HepG2 (cell line): ENCODE measurements at regions not wholly inside any gene's neighbourhood (a gene's known extent, or its start where the extent isn't known, plus 50 kb on each side); places are given as distances from the start of the nearest gene placed in this dataset.

Source experiments
- CHD2 ChIP-seq: IDR thresholded peaks from 2 replicates; pipeline ENCODE4 v1.6.1; 2011; ENCODE audit warnings: low read depth, low read length, improper control_type of control experiment
- EP300 ChIP-seq, 3 experiments: sonication (generic) in 1 of 3; formaldehyde crosslinking in 1 of 3; IDR thresholded peaks; 2 replicates each; pipeline versions ENCODE4 v1.5.1 to v1.6.1; 2011 to 2020; ENCODE audit warnings: low read depth in 2 of 3, low read length in 2 of 3, borderline replicate concordance in 1 of 3, improper control_type of control experiment in 1 of 3, mild to moderate bottlenecking in 1 of 3, missing genetic modification reagents in 1 of 3, moderate library complexity in 1 of 3
- GLI4 ChIP-seq: sonication (generic); formaldehyde crosslinking; IDR thresholded peaks from 2 replicates; pipeline ENCODE4 v1.5.1; 2020; ENCODE audit warnings: missing genetic modification reagents, mild to moderate bottlenecking, moderate library complexity, borderline replicate concordance
- HNF4G ChIP-seq, 2 experiments: sonication (generic) in 1 of 2; formaldehyde crosslinking in 1 of 2; IDR thresholded peaks; 2 replicates each; pipeline versions ENCODE4 v1.4.0 to v1.6.1; 2011 to 2020; ENCODE audit warnings: borderline replicate concordance in 2 of 2, low read depth in 2 of 2, mild to moderate bottlenecking in 2 of 2, low read length in 1 of 2, missing genetic modification reagents in 1 of 2, moderate library complexity in 1 of 2
- POLR2AphosphoS5 ChIP-seq: IDR thresholded peaks from 2 replicates; pipeline ENCODE4 v1.6.1; 2012; ENCODE audit warnings: low read depth, low read length
- SNRNP70 ChIP-seq: fragments of 200-400 bp; formaldehyde crosslinking; IDR thresholded peaks from 2 replicates; pipeline ENCODE4 v1.6.1; 2017; ENCODE audit warnings: mild to moderate bottlenecking, low read depth, low read length, moderate library complexity
- ZNF24 ChIP-seq: fragments of 450-650 bp; IDR thresholded peaks from 2 replicates; pipeline ENCODE4 v1.6.1; 2017; ENCODE audit warnings: antibody characterized with exemption, mild to moderate bottlenecking
- ZNF652 ChIP-seq: IDR thresholded peaks from 2 replicates; pipeline ENCODE4 v1.6.1; 2016; ENCODE audit warnings: low read depth, borderline replicate concordance
- ZNF782 ChIP-seq: sonication (generic); formaldehyde crosslinking; IDR thresholded peaks from 2 replicates; pipeline ENCODE4 v1.4.0; 2020; ENCODE audit warnings: missing genetic modification reagents, mild to moderate bottlenecking, borderline replicate concordance
- TF ChIP-seq, protein P1 (sequence below): sonication (generic); formaldehyde crosslinking; IDR thresholded peaks from 2 replicates; pipeline ENCODE4 v1.5.0; 2020; ENCODE audit warnings: mild to moderate bottlenecking, missing genetic modification reagents, moderate library complexity
- TF ChIP-seq, protein P2 (sequence below): sonication (generic); formaldehyde crosslinking; IDR thresholded peaks from 2 replicates; pipeline ENCODE4 v1.5.1; 2020; ENCODE audit warnings: missing genetic modification reagents, mild to moderate bottlenecking, borderline replicate concordance
- TF ChIP-seq, protein P3 (sequence below): sonication (generic); formaldehyde crosslinking; IDR thresholded peaks from 2 replicates; pipeline ENCODE4 v1.4.0; 2020; ENCODE audit warnings: missing genetic modification reagents

DNA sequence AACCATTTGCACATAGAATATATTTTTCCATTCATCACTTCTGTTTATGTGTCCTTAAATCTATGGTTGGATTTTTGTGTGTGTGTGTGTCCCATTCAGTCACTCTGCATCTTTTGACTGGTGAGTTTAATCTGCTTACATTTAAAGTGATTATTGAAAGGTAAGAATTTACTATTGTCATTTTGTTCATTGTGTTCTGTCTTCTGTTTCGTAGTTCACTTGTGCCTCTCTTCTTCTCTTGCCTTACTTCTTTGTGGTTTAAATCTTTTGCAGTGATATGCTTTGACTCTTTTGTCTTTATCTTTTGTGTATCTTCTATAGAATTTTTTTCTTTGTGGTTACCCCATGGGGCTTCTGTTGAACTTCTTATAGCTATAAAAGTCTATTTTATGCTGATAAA, 166.3 kb upstream of the UBE3A start:
- no peak for TF ChIP-seq EP300 (IDR thresholded peaks at IDR 0.05; ENCODE audit: low read depth in 2 of 2, low read length in 2 of 2)
- TF ChIP-seq EP300 (CRISPR knock-in tag; IDR thresholded peaks at IDR 0.05; ENCODE audit: borderline replicate concordance): no peak
- no peak for TF ChIP-seq SNRNP70
- TF ChIP-seq POLR2AphosphoS5: no peak
- TF ChIP-seq, protein P1, sequence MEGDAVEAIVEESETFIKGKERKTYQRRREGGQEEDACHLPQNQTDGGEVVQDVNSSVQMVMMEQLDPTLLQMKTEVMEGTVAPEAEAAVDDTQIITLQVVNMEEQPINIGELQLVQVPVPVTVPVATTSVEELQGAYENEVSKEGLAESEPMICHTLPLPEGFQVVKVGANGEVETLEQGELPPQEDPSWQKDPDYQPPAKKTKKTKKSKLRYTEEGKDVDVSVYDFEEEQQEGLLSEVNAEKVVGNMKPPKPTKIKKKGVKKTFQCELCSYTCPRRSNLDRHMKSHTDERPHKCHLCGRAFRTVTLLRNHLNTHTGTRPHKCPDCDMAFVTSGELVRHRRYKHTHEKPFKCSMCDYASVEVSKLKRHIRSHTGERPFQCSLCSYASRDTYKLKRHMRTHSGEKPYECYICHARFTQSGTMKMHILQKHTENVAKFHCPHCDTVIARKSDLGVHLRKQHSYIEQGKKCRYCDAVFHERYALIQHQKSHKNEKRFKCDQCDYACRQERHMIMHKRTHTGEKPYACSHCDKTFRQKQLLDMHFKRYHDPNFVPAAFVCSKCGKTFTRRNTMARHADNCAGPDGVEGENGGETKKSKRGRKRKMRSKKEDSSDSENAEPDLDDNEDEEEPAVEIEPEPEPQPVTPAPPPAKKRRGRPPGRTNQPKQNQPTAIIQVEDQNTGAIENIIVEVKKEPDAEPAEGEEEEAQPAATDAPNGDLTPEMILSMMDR: no peak
- no peak for TF ChIP-seq ZNF24
- no peak for TF ChIP-seq GLI4
- TF ChIP-seq HNF4G (IDR thresholded peaks at IDR 0.05; ENCODE audit: borderline replicate concordance, low read depth, low read length): no peak
- TF ChIP-seq HNF4G (CRISPR knock-in tag; IDR thresholded peaks at IDR 0.05; ENCODE audit: borderline replicate concordance, low read depth): no peak
- no peak for TF ChIP-seq ZNF652
- TF ChIP-seq, protein P2, sequence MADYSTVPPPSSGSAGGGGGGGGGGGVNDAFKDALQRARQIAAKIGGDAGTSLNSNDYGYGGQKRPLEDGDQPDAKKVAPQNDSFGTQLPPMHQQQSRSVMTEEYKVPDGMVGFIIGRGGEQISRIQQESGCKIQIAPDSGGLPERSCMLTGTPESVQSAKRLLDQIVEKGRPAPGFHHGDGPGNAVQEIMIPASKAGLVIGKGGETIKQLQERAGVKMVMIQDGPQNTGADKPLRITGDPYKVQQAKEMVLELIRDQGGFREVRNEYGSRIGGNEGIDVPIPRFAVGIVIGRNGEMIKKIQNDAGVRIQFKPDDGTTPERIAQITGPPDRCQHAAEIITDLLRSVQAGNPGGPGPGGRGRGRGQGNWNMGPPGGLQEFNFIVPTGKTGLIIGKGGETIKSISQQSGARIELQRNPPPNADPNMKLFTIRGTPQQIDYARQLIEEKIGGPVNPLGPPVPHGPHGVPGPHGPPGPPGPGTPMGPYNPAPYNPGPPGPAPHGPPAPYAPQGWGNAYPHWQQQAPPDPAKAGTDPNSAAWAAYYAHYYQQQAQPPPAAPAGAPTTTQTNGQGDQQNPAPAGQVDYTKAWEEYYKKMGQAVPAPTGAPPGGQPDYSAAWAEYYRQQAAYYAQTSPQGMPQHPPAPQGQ (CRISPR knock-in tag): no peak
- TF ChIP-seq ZNF782 (CRISPR knock-in tag): no peak
- no peak for TF ChIP-seq CHD2
- TF ChIP-seq, protein P3, sequence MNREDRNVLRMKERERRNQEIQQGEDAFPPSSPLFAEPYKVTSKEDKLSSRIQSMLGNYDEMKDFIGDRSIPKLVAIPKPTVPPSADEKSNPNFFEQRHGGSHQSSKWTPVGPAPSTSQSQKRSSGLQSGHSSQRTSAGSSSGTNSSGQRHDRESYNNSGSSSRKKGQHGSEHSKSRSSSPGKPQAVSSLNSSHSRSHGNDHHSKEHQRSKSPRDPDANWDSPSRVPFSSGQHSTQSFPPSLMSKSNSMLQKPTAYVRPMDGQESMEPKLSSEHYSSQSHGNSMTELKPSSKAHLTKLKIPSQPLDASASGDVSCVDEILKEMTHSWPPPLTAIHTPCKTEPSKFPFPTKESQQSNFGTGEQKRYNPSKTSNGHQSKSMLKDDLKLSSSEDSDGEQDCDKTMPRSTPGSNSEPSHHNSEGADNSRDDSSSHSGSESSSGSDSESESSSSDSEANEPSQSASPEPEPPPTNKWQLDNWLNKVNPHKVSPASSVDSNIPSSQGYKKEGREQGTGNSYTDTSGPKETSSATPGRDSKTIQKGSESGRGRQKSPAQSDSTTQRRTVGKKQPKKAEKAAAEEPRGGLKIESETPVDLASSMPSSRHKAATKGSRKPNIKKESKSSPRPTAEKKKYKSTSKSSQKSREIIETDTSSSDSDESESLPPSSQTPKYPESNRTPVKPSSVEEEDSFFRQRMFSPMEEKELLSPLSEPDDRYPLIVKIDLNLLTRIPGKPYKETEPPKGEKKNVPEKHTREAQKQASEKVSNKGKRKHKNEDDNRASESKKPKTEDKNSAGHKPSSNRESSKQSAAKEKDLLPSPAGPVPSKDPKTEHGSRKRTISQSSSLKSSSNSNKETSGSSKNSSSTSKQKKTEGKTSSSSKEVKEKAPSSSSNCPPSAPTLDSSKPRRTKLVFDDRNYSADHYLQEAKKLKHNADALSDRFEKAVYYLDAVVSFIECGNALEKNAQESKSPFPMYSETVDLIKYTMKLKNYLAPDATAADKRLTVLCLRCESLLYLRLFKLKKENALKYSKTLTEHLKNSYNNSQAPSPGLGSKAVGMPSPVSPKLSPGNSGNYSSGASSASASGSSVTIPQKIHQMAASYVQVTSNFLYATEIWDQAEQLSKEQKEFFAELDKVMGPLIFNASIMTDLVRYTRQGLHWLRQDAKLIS (CRISPR knock-in tag): no peak
